ENCODE measurements at regions not wholly inside any gene's neighbourhood (a gene's known extent, or its start where the extent isn't known, plus 50 kb on each side); places are given as distances from the start of the nearest gene placed in this dataset.

- TF ChIP-seq YY1 (IDR thresholded peaks at IDR 0.05; ENCODE audit: low read depth) = no peak
- TF ChIP-seq NFIC (IDR thresholded peaks at IDR 0.05) = no peak
- no peak for TF ChIP-seq MAX (IDR thresholded peaks at IDR 0.05)
Observed at GRCh38 chr7:13057462-13058200, 370.2 kb downstream of the ARL4A start.
